Karpas-422 (cell line): ENCODE measurements at regions not wholly inside any gene's neighbourhood (a gene's known extent, or its start where the extent isn't known, plus 50 kb on each side); places are given as distances from the start of the nearest gene placed in this dataset.
"Not testable (repeated sequence)": the region's sequence is repeated elsewhere in the genome, so short reads cannot be mapped to it uniquely, and the experiment has no call there.

ENCODE experiments used
- DNase-seq: peaks from one replicate; pipeline ENCODE4 v3.0.0-alpha.2; 2015
- H2AFZ ChIP-seq: fragments of 200-600 bp; sonication (generic); 2 replicates; pipeline ENCODE4 v1.6.1; 2014; ENCODE audit warnings: antibody characterized with exemption, low read length, mixed read lengths
- H3K27ac ChIP-seq: fragments of 200-600 bp; sonication (generic); 2 replicates; pipeline ENCODE4 v1.5.1; 2014; ENCODE audit warnings: mild to moderate bottlenecking, low read length, moderate library complexity
- H3K27me3 ChIP-seq: fragments of 200-600 bp; sonication (generic); 2 replicates; pipeline ENCODE4 v1.6.1; 2014; ENCODE audit warnings: low read length, mixed read lengths
- H3K36me3 ChIP-seq: fragments of 200-600 bp; sonication (generic); 2 replicates; pipeline ENCODE4 v1.6.1; 2014; ENCODE audit warnings: low read length, mixed read lengths; ENCODE audit not compliant: insufficient read depth
- H3K4me1 ChIP-seq: fragments of 200-600 bp; sonication (generic); 2 replicates; pipeline ENCODE4 v1.6.1; 2014; ENCODE audit warnings: mild to moderate bottlenecking, low read length, mixed read lengths
- H3K4me2 ChIP-seq: fragments of 200-600 bp; sonication (generic); 2 replicates; pipeline ENCODE4 v1.6.1; 2014; ENCODE audit warnings: low read length, low read depth, mild to moderate bottlenecking; ENCODE audit not compliant: poor library complexity, severe bottlenecking
- H3K4me3 ChIP-seq: fragments of 200-600 bp; sonication (generic); 2 replicates; pipeline ENCODE4 v1.5.1; 2014; ENCODE audit warnings: mild to moderate bottlenecking, antibody characterized with exemption, low read length, mixed read lengths
- H3K79me2 ChIP-seq: fragments of 200-600 bp; sonication (generic); 2 replicates; pipeline ENCODE4 v1.6.1; 2014; ENCODE audit warnings: mild to moderate bottlenecking, low read length, mixed read lengths
- H3K9ac ChIP-seq: fragments of 200-600 bp; sonication (generic); 2 replicates; pipeline ENCODE4 v1.6.0; 2014; ENCODE audit warnings: low read length
- H3K9me2 ChIP-seq: fragments of 200-600 bp; sonication (generic), shearing (Covaris generic); replicated peaks from 2 replicates; pipeline ENCODE4 v1.6.0; 2014; ENCODE audit warnings: mild to moderate bottlenecking, low read length, moderate library complexity; ENCODE audit not compliant: insufficient read depth
- H3K9me3 ChIP-seq: fragments of 300-700, 200-600 bp; sonication (generic); 2 replicates; pipeline ENCODE4 v1.6.1; 2014; ENCODE audit warnings: low read length, mixed read lengths
- H4K20me1 ChIP-seq: fragments of 200-600 bp; sonication (generic); 2 replicates; pipeline ENCODE4 v1.6.1; 2014; ENCODE audit warnings: mild to moderate bottlenecking, antibody characterized with exemption, low read length, low read depth; ENCODE audit not compliant: insufficient read depth

DNA sequence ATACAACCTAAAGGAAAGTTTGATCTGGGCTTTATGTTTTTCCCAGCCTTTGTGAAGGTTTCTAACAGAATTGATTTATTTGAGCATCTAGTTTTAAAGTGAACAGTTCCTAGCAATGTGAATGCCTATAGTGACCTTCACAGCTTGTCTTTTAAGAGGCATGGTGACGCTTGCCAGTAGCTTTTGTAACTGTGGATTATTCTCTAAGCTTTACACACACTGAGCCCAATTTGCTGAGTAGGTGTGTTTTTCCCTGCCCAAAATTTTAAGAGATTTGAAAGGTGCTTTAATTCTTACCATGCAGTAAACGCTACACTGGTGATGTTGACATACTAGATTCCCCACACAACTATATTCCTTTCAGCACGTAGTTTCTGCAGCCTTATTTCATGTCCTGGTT lies 420.2 kb upstream of the AKR1E2 start:
- Histone ChIP-seq H3K4me1 (no peaks in the 10 kb centered on the region), H3K27me3 (no peaks in the 10 kb centered on the region), H3K9me3 (no peaks in the 10 kb centered on the region), H2AFZ (no peak overlapping the region), H3K9ac (no peak overlapping the region), H3K79me2 (no peaks in the 10 kb centered on the region), H3K27ac (no peak overlapping the region), H3K9me2 (no peaks in the 10 kb centered on the region), H3K4me2 (no peak overlapping the region), H4K20me1 (no peaks in the 10 kb centered on the region), H3K36me3 (no peaks in the 10 kb centered on the region), H3K4me3 (no peak overlapping the region)
- no peak for DNase-seq

DNA sequence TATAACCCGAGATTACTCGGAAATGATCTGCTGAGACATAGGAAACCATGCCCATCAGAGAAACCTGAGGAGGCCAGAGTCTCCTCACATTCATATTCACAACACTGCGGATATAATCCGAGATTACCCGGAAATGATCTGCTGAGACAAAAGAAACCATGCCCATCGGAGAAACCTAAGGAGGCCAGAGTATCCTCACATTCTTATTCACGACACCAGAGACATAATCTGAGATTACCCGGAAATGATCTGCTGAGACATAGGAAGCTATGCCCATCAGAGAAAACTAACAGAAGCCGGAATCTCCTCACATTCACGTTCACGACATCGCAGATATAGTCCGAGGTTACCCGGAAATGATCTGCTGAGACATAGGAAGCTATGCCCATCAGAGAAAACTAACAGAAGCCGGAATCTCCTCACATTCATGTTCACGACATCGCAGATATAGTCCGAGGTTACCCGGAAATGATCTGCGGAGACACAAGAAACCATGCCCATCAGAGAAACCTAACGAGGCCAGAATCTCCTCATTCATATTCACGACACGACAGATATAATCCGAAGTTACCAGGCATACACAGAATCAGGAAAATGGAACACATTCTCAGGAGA lies 422.3 kb upstream of the AKR1E2 start:
- Histone ChIP-seq H3K9ac (no peak overlapping the region), H4K20me1 (no peaks in the 10 kb centered on the region), H3K9me3 (no peaks in the 10 kb centered on the region), H3K27ac (no peak overlapping the region), H3K36me3 (no peaks in the 10 kb centered on the region), H3K4me1 (no peaks in the 10 kb centered on the region), H3K4me3 (no peak overlapping the region), H3K79me2 (no peaks in the 10 kb centered on the region), H3K27me3 (no peaks in the 10 kb centered on the region), H3K4me2 (no peak overlapping the region), H2AFZ (no peak overlapping the region), H3K9me2 (no peaks in the 10 kb centered on the region)
- DNase-seq, result no peak

DNA sequence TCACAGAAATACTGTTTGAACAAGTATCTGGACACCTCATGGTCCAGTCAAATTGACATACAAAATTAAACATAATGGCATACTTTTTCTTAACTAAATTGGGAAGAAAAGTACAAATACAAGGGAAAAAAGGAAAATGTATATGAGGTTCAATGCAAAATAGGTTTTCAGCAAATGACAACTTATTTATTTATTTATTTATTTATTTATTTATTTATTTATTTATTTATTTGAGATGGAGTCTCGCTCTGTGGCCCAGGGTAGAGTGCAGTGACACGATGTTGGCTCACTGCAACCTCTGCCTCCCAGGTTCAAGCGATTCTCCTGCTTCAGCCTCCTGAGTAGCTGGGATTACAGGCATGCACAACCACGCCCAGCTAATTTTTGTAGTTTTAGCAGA lies 424.9 kb upstream of the AKR1E2 start:
- H3K9ac ChIP-seq, H3K4me2 ChIP-seq, H4K20me1 ChIP-seq, H3K4me3 ChIP-seq, H3K36me3 ChIP-seq, H3K27me3 ChIP-seq, H3K4me1 ChIP-seq, H3K27ac ChIP-seq, H3K9me3 ChIP-seq, H3K9me2 ChIP-seq, H2AFZ ChIP-seq, H3K79me2 ChIP-seq, DNase-seq: not testable (repeated sequence)

DNA sequence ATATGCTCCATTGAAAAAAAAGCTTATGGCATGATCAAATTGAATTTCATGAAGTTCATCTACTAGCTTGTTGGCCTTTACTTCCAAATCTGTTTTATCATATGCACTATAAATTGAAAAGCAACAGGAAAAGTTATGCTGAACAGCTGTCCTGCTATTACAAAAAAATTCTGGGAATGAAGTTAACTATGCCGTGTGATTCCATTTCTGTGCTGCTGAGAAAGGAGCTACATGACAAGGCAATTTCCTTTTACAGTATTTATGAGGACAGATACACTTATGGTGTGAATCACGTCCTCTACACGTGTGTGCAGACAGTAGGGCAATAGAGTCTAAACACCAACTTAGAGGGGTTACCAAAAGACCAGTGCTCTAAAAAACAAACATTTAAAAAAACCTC lies 426.5 kb upstream of the AKR1E2 start:
- Histone ChIP-seq H3K4me3 (no peak overlapping the region), H2AFZ (no peak overlapping the region)

DNA sequence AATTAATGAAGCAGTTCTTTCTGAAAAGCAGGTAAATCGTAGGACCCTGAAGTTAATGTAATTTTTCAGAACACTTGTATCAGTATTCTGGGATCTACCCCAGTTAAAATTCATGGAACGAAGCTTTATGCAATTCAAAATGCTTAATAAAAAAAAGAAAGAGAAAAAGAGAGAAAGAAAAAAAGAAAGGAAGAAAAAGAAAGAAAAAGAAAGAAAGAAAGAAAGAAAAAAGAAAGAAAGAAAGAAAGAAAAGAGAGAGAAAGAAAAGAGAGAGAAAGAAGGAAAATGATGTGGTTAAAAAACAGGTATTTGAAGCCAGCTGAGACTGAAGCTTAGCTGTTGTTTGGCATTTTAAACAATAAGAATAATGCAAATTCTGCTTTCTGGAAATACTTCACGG lies 427.4 kb upstream of the AKR1E2 start:
- H2AFZ ChIP-seq, result no peak overlapping the region
- H4K20me1 ChIP-seq, result no peaks in the 10 kb centered on the region
- no peak overlapping the region for H3K27ac ChIP-seq
- no peaks in the 10 kb centered on the region for H3K4me1 ChIP-seq
- no peak overlapping the region for H3K4me3 ChIP-seq
- no peaks in the 10 kb centered on the region for H3K9me3 ChIP-seq
- no peaks in the 10 kb centered on the region for H3K79me2 ChIP-seq
- H3K9ac ChIP-seq, result no peak overlapping the region
- H3K9me2 ChIP-seq, result 0 out of 2 replicates have a peak, but pooled peaks cover 3% of the 10 kb centered on the region
- no peak for DNase-seq
- H3K27me3 ChIP-seq, result no peaks in the 10 kb centered on the region
- no peak overlapping the region for H3K4me2 ChIP-seq
- no peaks in the 10 kb centered on the region for H3K36me3 ChIP-seq

More for the DNA sequence above, 426.5 kb upstream of the AKR1E2 start:
- Histone ChIP-seq H3K27me3 (no peaks in the 10 kb centered on the region), H3K9me2 (0 out of 2 replicates have a peak, but pooled peaks cover 3% of the 10 kb centered on the region), H3K27ac (no peak overlapping the region), H3K9ac (no peak overlapping the region), H3K36me3 (no peaks in the 10 kb centered on the region), H3K4me2 (no peak overlapping the region), H4K20me1 (no peaks in the 10 kb centered on the region), H3K79me2 (no peaks in the 10 kb centered on the region), H3K9me3 (no peaks in the 10 kb centered on the region), H3K4me1 (no peaks in the 10 kb centered on the region)
- DNase-seq, result no peak

DNA sequence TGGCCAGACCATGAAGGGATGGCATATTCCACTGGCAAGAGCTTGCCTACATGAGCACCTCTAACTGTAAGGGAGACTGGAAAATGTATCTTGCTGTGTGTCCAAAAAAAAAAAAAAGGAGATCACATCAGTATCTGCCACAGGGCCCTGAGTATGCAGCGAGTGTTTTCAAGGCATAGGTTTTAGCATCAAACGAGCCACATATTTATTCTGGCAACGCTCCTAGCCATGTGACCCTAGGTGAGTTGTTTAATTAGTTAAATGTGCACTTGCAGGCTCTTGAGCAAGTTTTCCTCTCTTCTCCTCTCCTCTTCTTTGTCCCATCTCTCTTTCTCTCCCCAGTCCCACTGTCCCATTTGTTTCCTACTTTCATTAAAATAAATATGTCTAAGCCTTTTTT lies 428.7 kb upstream of the AKR1E2 start:
- DNase-seq, result no peak
- Histone ChIP-seq H3K4me2 (no peak overlapping the region), H2AFZ (no peak overlapping the region), H3K79me2 (no peaks in the 10 kb centered on the region), H3K27ac (no peak overlapping the region), H3K4me3 (no peak overlapping the region), H3K9me3 (no peaks in the 10 kb centered on the region), H3K9me2 (0 out of 2 replicates have a peak, but pooled peaks cover 3% of the 10 kb centered on the region), H3K36me3 (no peaks in the 10 kb centered on the region), H3K27me3 (no peaks in the 10 kb centered on the region), H3K9ac (no peak overlapping the region), H3K4me1 (no peaks in the 10 kb centered on the region), H4K20me1 (no peaks in the 10 kb centered on the region)

DNA sequence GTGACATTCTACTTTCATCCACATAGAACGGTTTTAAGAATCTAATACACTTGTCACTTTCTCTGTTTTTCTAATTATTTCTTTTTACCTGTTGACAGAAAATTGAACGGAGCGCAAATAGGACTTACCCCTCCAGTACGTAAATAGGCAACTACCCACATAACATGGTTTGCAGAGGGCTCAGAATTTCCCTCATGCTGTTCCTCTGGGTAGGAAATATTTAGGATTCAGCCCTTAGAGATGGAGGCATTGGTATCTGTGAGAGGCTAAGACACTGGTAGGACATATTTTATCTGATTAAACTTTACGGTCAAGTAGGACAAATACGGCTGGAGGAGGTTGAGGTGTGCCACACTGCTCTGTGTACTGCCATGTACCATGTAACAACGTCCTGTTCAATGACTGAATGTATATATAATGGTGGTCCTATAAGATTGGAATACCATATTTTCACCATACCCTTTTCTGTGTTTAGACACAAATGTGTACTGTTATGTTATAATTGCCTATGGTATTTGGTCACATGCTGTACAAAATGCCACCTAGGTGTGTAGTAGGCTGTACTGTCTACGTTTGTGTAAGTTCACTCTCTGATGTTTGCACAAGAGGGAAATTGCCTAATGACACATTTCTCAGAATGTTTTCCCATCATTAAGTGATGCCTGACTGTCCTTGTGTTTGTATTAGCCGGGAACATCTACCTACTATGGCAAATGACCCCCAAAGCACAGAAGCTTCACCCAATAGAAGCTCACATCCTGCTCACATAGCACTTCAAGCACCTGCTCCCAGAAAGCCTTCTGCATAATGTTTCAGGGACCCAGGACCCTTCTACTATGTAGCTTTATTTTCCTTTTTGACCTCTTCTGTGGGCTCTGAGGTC lies 429.4 kb upstream of the AKR1E2 start:
- H3K9me2 ChIP-seq, result 0 out of 2 replicates have a peak, but pooled peaks cover 3% of the 10 kb centered on the region
- no peak overlapping the region for H3K27ac ChIP-seq
- DNase-seq, result no peak
- no peaks in the 10 kb centered on the region for H3K27me3 ChIP-seq
- H3K79me2 ChIP-seq, result no peaks in the 10 kb centered on the region
- no peak overlapping the region for H2AFZ ChIP-seq
- no peak overlapping the region for H3K4me2 ChIP-seq
- no peak overlapping the region for H3K9ac ChIP-seq
- no peaks in the 10 kb centered on the region for H3K9me3 ChIP-seq
- no peaks in the 10 kb centered on the region for H4K20me1 ChIP-seq
- no peaks in the 10 kb centered on the region for H3K36me3 ChIP-seq
- no peaks in the 10 kb centered on the region for H3K4me1 ChIP-seq
- H3K4me3 ChIP-seq, result no peak overlapping the region

DNA sequence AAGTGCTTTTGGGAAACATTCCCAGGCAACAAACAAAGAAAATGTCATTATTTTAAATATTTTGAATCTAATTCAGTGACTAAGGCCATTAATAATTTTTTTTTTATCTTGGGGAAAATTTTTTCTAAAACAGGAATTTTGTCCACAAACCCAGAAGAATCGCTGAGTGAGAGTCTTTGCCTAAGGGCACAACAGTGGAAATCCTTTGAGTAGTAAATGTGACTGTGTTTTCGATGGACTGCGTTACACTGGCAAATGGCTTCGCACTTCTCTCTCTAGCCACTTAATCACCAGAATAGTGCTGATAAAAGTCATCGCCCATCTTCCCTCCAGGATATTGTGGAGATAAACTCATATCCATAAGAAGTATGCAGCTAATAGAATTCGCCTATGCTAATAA lies 430.3 kb upstream of the AKR1E2 start:
- no peak overlapping the region for H3K4me3 ChIP-seq
- no peak for DNase-seq
- H3K9me3 ChIP-seq, result no peaks in the 10 kb centered on the region
- 0 out of 2 replicates have a peak, but pooled peaks cover 3% of the 10 kb centered on the region for H3K9me2 ChIP-seq
- no peaks in the 10 kb centered on the region for H3K4me1 ChIP-seq
- H4K20me1 ChIP-seq, result no peaks in the 10 kb centered on the region
- H3K36me3 ChIP-seq, result no peaks in the 10 kb centered on the region
- no peaks in the 10 kb centered on the region for H3K79me2 ChIP-seq
- H3K27me3 ChIP-seq, result no peaks in the 10 kb centered on the region
- H3K4me2 ChIP-seq, result no peak overlapping the region
- H2AFZ ChIP-seq, result no peak overlapping the region
- no peak overlapping the region for H3K27ac ChIP-seq
- no peak overlapping the region for H3K9ac ChIP-seq
